Spinal cord (tissue), 9 donors: ENCODE measurements at regions not wholly inside any gene's neighbourhood (a gene's known extent, or its start where the extent isn't known, plus 50 kb on each side); places are given as distances from the start of the nearest gene placed in this dataset.

ENCODE experiments used
- DNase-seq, 6 donors: peaks; one replicate each; pipeline versions ENCODE4 v3.0.0 to v3.0.0-alpha.2; 2013 to 2015; ENCODE audit warnings: low spot score in 6 of 6, low read depth in 4 of 6
- H3K27ac ChIP-seq: one replicate; pipeline ENCODE4 v1.5.1; 2013; ENCODE audit warnings: low read depth, low read length, control low read depth
- H3K27me3 ChIP-seq: one replicate; pipeline ENCODE4 v1.6.1; 2013; ENCODE audit warnings: low read length; ENCODE audit not compliant: control insufficient read depth, insufficient read depth
- H3K36me3 ChIP-seq: one replicate; pipeline ENCODE4 v1.6.1; 2013; ENCODE audit warnings: low read length; ENCODE audit not compliant: control insufficient read depth, insufficient read depth
- H3K4me1 ChIP-seq: one replicate; pipeline ENCODE4 v1.6.1; 2013; ENCODE audit warnings: low read length; ENCODE audit not compliant: control insufficient read depth, insufficient read depth
- H3K4me3 ChIP-seq: one replicate; pipeline ENCODE4 v1.5.1; 2013; ENCODE audit warnings: low read depth, low read length, control low read depth
- H3K9me3 ChIP-seq: one replicate; pipeline ENCODE4 v1.6.1; 2013; ENCODE audit warnings: low read length; ENCODE audit not compliant: control insufficient read depth, insufficient read depth
- WGBS: methylation state at CpG from one replicate; pipeline ENCODE4 v1.1.5; 2013; ENCODE audit warnings: missing lambda C conversion rate; ENCODE audit not compliant: insufficient coverage; 5-methylcytosine and 5-hydroxymethylcytosine counted together
- donor health status: healthy.

DNA sequence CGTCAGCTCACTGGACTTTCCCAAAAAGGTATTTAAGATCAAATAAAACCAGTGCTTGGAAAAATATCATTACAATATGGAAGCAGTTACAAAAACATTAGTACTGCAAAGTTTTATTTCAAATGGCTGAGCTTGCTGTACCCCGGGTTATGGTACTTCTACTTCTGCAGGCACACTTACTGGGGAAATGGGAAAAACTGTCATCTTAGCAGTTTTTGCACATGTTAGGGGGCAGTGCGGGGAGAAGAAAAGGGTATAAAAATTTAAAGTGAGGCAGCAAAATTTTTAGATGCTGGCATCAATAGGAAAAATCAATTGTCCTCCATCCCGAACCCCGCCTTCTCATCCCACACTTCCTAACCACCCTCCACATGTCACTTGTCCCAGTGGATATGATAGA is 133.4 kb downstream of the ATG4C start:
- H3K9me3 ChIP-seq = no peaks in the 10 kb centered on the region
- no peaks in the 10 kb centered on the region for H3K36me3 ChIP-seq
- H3K27ac ChIP-seq = no peak overlapping the region
- H3K4me3 ChIP-seq = no peak overlapping the region
- peak in 1 of 6 donors; percentile 41 for DNase-seq
- H3K27me3 ChIP-seq = no peaks in the 10 kb centered on the region
- WGBS = 100% methylated on average over 1 of the region's 5 CpGs
- H3K4me1 ChIP-seq = no peaks in the 10 kb centered on the region

GRCh38 chr1:62917805-62918204 is 133.9 kb downstream of the ATG4C start:
- no peak overlapping the region for H3K4me3 ChIP-seq
- no peaks in the 10 kb centered on the region for H3K9me3 ChIP-seq
- no peaks in the 10 kb centered on the region for H3K27me3 ChIP-seq
- DNase-seq = no peak
- 62% methylated on average over 9 of the region's 10 CpGs for whole genome bisulfite sequencing
- no peaks in the 10 kb centered on the region for H3K36me3 ChIP-seq
- H3K27ac ChIP-seq = no peak overlapping the region
- H3K4me1 ChIP-seq = no peaks in the 10 kb centered on the region

GRCh38 chr1:62918700-62919099 is 134.8 kb downstream of the ATG4C start:
- peak in 1 of 6 donors; percentile 83 for DNase-seq
- no peak overlapping the region for H3K27ac ChIP-seq
- no peaks in the 10 kb centered on the region for H3K36me3 ChIP-seq
- H3K27me3 ChIP-seq = no peaks in the 10 kb centered on the region
- H3K4me3 ChIP-seq = no peak overlapping the region
- no peaks in the 10 kb centered on the region for H3K9me3 ChIP-seq
- WGBS = no CpG with 5 or more reads among the region's 3 CpGs
- H3K4me1 ChIP-seq = no peaks in the 10 kb centered on the region

DNA sequence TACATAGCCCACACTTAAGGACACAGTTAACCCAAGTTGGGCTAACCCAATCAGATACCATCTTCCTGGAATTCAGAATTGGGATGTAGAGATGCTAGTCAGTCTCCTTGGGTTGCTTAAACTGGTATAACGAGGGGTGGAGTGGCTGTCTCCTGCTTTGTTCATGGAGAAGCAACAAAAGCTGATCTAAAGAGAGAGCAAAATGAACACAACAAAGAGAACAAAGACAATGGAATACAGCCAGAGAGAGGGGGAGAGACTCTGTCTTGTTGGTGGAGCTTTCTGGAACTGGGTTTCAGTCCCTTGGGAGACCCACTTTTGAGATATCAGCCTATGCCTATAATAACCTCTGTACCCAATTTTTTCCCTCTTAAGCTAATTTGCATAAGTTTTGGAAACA is 138.1 kb downstream of the ATG4C start:
- H3K27me3 ChIP-seq = no peaks in the 10 kb centered on the region
- no CpG with 5 or more reads among the region's 1 CpG for WGBS
- no peaks in the 10 kb centered on the region for H3K9me3 ChIP-seq
- no peaks in the 10 kb centered on the region for H3K36me3 ChIP-seq
- no peak overlapping the region for H3K4me3 ChIP-seq
- H3K27ac ChIP-seq = no peak overlapping the region
- no peaks in the 10 kb centered on the region for H3K4me1 ChIP-seq
- no peak for DNase-seq

DNA sequence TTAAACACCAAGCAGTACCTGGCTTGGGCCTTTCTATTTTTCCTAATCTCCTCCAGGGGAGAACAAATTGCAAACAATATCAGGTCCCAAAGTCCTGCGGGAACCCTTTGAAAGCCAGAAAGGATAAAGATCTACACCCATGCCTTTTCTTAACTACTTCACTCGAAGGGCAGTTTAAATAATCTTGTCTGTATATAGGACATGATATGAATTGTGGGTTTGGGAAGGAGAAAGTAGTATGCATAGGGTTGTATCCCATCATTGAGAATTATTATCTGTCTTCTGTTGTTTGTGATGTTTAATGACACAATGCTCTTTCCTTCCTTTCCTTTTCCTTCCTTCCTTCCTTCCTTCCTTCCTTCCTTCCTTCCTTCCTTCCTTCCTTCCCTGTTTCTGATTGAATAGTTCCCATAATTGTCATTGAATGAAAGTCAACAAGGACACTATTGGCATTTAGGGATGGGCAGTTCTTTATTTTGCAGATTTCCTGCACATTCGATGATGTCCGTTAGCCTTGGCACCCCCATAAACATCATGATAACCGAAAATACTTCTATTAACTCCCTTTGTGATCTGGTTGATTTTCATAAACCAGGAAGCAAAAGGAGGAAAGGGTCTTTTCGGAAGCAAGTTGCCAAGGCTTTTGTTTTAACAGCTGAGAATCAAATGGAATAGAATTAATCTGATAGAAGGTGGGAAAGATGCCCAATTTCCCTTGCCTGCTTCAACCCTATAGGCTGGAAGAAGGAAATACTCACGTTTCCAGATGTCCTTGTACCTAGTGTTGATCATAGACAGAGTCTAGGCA is 141.3 kb downstream of the ATG4C start:
- DNase-seq = no peak
- Histone ChIP-seq H3K9me3 (no peaks in the 10 kb centered on the region), H3K27ac (no peak overlapping the region), H3K36me3 (no peaks in the 10 kb centered on the region), H3K27me3 (no peaks in the 10 kb centered on the region), H3K4me1 (no peaks in the 10 kb centered on the region), H3K4me3 (no peak overlapping the region)
- WGBS = no CpG with 5 or more reads among the region's 7 CpGs

DNA sequence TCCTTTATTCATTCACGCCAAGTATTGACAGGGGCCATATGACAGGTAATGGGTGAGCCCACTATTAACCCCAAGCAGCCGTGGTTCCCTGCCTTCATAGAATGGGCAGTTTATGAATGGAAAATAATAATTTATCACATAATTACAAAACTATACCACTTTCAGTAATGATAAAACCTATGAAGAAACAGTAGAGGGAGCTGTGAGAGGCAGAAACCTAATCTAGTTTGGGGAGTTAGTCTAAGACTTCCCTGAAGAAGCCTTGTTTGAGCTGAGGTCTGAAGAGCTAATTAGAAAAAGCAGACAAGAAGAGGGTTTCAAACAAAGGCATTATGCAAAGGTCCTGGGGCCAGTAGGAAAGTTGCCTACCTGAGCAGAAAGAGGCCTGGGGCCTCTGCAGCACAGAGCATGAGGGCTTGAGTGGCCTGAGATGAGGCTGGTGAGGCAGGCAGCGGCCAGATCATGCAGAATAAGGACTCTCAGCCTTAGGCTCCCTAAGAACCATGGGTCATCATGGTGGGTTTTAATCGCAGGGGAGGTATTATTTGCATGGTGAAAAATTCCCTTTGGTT is 142.8 kb downstream of the ATG4C start:
- Histone ChIP-seq H3K4me1 (no peaks in the 10 kb centered on the region), H3K27me3 (no peaks in the 10 kb centered on the region), H3K9me3 (no peaks in the 10 kb centered on the region), H3K27ac (no peak overlapping the region), H3K4me3 (no peak overlapping the region), H3K36me3 (no peaks in the 10 kb centered on the region)
- WGBS = 84% methylated on average over 2 of the region's 4 CpGs
- DNase-seq = no peak

GRCh38 chr1:62928885-62929284 is 145.0 kb downstream of the ATG4C start:
- WGBS = no CpG with 5 or more reads among the region's 4 CpGs
- Histone ChIP-seq H3K27ac (no peak overlapping the region), H3K4me1 (no peaks in the 10 kb centered on the region), H3K4me3 (no peak overlapping the region), H3K36me3 (no peaks in the 10 kb centered on the region), H3K9me3 (no peaks in the 10 kb centered on the region), H3K27me3 (no peaks in the 10 kb centered on the region)
- DNase-seq = peak in 1 of 6 donors; percentile 61

DNA sequence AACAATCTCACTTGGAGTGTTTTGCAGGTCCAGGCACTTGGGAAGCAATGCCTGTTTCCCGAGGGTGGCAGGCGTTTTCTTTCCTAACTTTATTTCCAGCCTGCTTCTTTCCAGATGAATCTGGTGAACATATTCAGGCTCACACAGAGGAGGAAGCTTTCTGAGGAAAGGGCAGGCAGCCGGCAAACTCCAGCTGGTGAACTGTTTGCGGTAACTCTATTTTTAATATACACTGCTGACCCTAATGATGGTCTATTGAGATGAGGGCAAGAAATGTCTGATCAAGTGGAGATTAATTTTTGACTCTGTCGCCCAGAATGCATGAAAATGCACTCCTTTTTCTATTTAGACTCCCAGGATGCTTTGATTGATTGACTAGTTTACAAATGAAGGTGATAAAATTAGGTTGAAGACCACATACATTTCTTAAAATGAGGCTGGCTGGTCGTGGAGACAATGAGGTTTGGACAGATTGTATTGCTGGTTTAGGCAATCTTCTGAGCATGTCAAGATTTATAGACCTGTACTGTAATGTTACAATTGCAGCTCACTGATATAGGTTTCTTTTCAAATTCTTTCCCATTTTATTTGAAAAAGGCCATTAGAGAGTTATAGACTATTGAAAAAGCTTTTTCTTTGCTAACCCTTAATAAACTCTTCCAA is 153.8 kb downstream of the ATG4C start:
- Histone ChIP-seq H3K4me3 (no peak overlapping the region), H3K27me3 (no peaks in the 10 kb centered on the region), H3K4me1 (no peaks in the 10 kb centered on the region), H3K9me3 (no peaks in the 10 kb centered on the region), H3K27ac (no peak overlapping the region), H3K36me3 (no peaks in the 10 kb centered on the region)
- DNase-seq = no peak
- WGBS = 100% methylated on average over 2 of the region's 6 CpGs

GRCh38 chr1:62941780-62942179 is 157.8 kb downstream of the ATG4C start:
- Histone ChIP-seq H3K36me3 (no peaks in the 10 kb centered on the region), H3K4me1 (no peaks in the 10 kb centered on the region), H3K9me3 (no peaks in the 10 kb centered on the region), H3K27me3 (no peaks in the 10 kb centered on the region), H3K4me3 (no peak overlapping the region), H3K27ac (no peak overlapping the region)
- no peak for DNase-seq
- 60% methylated on average over 1 of the region's 2 CpGs for WGBS

- no peaks in the 10 kb centered on the region for H3K27me3 ChIP-seq
- no peak overlapping the region for H3K27ac ChIP-seq
- DNase-seq = no peak
- no peaks in the 10 kb centered on the region for H3K4me1 ChIP-seq
- no peak overlapping the region for H3K4me3 ChIP-seq
- no peaks in the 10 kb centered on the region for H3K9me3 ChIP-seq
- no peaks in the 10 kb centered on the region for H3K36me3 ChIP-seq
- WGBS = no CpG with 5 or more reads among the region's 5 CpGs
These were observed 162.6 kb downstream of the ATG4C start for GRCh38 chr1:62946511-62946910.
